Vagina (tissue), 2 donors: ENCODE measurements at regions not wholly inside any gene's neighbourhood (a gene's known extent, or its start where the extent isn't known, plus 50 kb on each side); places are given as distances from the start of the nearest gene placed in this dataset.

ENCODE experiments used
- CTCF ChIP-seq, 3 experiments: fragments of 450-650 bp in 2 of 3; fragments of 200-600 bp in 1 of 3; sonication (generic) in 1 of 3; IDR thresholded peaks; one replicate each; pipeline ENCODE4 v1.5.1; 2017 to 2019; ENCODE audit warnings: antibody characterized with exemption in 3 of 3, mild to moderate bottlenecking in 2 of 3, moderate library complexity in 2 of 3
- POLR2A ChIP-seq, 2 donors: fragments of 450-650 bp; IDR thresholded peaks; one replicate each; pipeline ENCODE4 v1.6.1; 2017; ENCODE audit warnings: antibody characterized with exemption in 2 of 2, mild to moderate bottlenecking in 2 of 2, moderate library complexity in 2 of 2

- no peak for TF ChIP-seq CTCF (IDR thresholded peaks at IDR 0.05)
- no peak for TF ChIP-seq POLR2A (IDR thresholded peaks at IDR 0.05)
Observed at GRCh38 chr4:108367751-108368150, 199.0 kb upstream of the LEF1 start.
